ENCODE measurements at regions not wholly inside any gene's neighbourhood (a gene's known extent, or its start where the extent isn't known, plus 50 kb on each side); places are given as distances from the start of the nearest gene placed in this dataset.
"Not testable (repeated sequence)": the region's sequence is repeated elsewhere in the genome, so short reads cannot be mapped to it uniquely, and the experiment has no call there.

DNA sequence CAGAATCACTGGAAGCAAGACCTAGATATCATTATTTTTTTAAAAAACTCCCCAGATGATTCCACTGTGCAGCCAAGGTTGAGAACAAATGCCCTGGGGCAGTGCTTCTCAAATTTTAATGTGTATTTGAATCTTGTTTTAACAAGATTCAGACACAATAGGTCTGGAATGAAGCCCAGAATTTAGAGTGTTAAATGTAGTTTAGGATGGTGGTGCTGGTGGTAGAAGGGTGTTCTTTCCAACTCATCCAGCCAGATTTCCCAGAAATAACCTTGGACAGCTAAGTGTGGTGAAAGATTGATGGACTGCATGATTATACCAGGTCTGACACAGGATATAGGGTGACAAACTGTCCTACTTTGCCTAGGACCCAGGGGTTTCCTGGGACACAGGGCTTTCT lies 120.1 kb upstream of the MED14 start:
- Histone ChIP-seq H3K9me3 (replicated peaks in 1 of 2; ENCODE audit: control insufficient read depth in 1 of 2, insufficient read depth in 1 of 2, low read length in 2 of 2) (peaks cover 2 to 3% of the 10 kb centered on the region in 2 donors), H3K79me2 (ENCODE audit: insufficient read depth, low read length) (no peaks in the 10 kb centered on the region), H3K4me2 (replicated peaks; ENCODE audit: extremely low read depth, low read length, poor library complexity, severe bottlenecking) (no peak overlapping the region), H3K9ac (ENCODE audit: insufficient read depth, low read length, poor library complexity, severe bottlenecking) (no peak overlapping the region), H4K20me1 (ENCODE audit: insufficient read depth, low read length) (no peaks in the 10 kb centered on the region), H3K27ac (ENCODE audit: low read depth in 1 of 2, low read length in 2 of 2) (no peak overlapping the region), H2AFZ (ENCODE audit: insufficient read depth, low read depth, low read length, poor library complexity, severe bottlenecking) (no peak overlapping the region), H3K4me3 (replicated peaks in 1 of 3; ENCODE audit: low read depth in 2 of 3, low read length in 3 of 3) (no peak overlapping the region), H3K27me3 (ENCODE audit: control insufficient read depth in 2 of 2, insufficient read depth in 2 of 2, low read length in 2 of 2) (peaks cover 0 to 6% of the 10 kb centered on the region in 2 donors), H3K4me1 (ENCODE audit: control insufficient read depth in 1 of 2, insufficient read depth in 2 of 2, low read length in 2 of 2) (no peaks in the 10 kb centered on the region), H3K36me3 (replicated peaks in 1 of 2; ENCODE audit: control insufficient read depth in 1 of 2, insufficient read depth in 2 of 2, low read length in 2 of 2) (no peaks in the 10 kb centered on the region)
- Mint-ChIP-seq H3K4me3 (no peak overlapping the region), H3K36me3 (no peaks in the 10 kb centered on the region), H3K27me3 (ENCODE audit: low read depth in 3 of 3) (peaks cover 0 to 8% (median 1%) of the 10 kb centered on the region in 3 donors), H3K9me3 (peaks cover 0 to 15% (median 4%) of the 10 kb centered on the region in 7 donors), H3K27ac (no peak overlapping the region), H3K4me1 (peaks cover 14% of the 10 kb centered on the region)
- DNase-seq: no peak
- intact Hi-C loops (cut with micrococcal nuclease): no loop called here
- TF ChIP-seq, protein P1, sequence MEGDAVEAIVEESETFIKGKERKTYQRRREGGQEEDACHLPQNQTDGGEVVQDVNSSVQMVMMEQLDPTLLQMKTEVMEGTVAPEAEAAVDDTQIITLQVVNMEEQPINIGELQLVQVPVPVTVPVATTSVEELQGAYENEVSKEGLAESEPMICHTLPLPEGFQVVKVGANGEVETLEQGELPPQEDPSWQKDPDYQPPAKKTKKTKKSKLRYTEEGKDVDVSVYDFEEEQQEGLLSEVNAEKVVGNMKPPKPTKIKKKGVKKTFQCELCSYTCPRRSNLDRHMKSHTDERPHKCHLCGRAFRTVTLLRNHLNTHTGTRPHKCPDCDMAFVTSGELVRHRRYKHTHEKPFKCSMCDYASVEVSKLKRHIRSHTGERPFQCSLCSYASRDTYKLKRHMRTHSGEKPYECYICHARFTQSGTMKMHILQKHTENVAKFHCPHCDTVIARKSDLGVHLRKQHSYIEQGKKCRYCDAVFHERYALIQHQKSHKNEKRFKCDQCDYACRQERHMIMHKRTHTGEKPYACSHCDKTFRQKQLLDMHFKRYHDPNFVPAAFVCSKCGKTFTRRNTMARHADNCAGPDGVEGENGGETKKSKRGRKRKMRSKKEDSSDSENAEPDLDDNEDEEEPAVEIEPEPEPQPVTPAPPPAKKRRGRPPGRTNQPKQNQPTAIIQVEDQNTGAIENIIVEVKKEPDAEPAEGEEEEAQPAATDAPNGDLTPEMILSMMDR (IDR thresholded peaks at IDR 0.05): no peak

GRCh38 chrX:40855932-40856515 lies 120.7 kb upstream of the MED14 start:
- no peaks in the 10 kb centered on the region for H3K36me3 ChIP-seq (replicated peaks in 1 of 2; ENCODE audit: control insufficient read depth in 1 of 2, insufficient read depth in 2 of 2, low read length in 2 of 2)
- H2AFZ ChIP-seq (ENCODE audit: insufficient read depth, low read depth, low read length, poor library complexity, severe bottlenecking): no peak overlapping the region
- Mint-ChIP-seq H3K27me3 (ENCODE audit: low read depth in 3 of 3) (peaks cover 0 to 8% (median 1%) of the 10 kb centered on the region in 3 donors), H3K4me1 (peaks cover 14% of the 10 kb centered on the region), H3K9me3 (peaks cover 0 to 12% (median 5%) of the 10 kb centered on the region in 7 donors), H3K4me3 (no peak overlapping the region), H3K36me3 (no peaks in the 10 kb centered on the region), H3K27ac (no peak overlapping the region)
- H3K4me1 ChIP-seq (ENCODE audit: control insufficient read depth in 1 of 2, insufficient read depth in 2 of 2, low read length in 2 of 2): no peaks in the 10 kb centered on the region
- no peaks in the 10 kb centered on the region for H3K9me3 ChIP-seq (replicated peaks in 1 of 2; ENCODE audit: control insufficient read depth in 1 of 2, insufficient read depth in 1 of 2, low read length in 2 of 2)
- H3K27ac ChIP-seq (ENCODE audit: low read depth in 1 of 2, low read length in 2 of 2): no peak overlapping the region
- TF ChIP-seq, protein P1 (IDR thresholded peaks at IDR 0.05): no peak
- no peaks in the 10 kb centered on the region for H3K79me2 ChIP-seq (ENCODE audit: insufficient read depth, low read length)
- intact Hi-C loops (cut with micrococcal nuclease): no loop called here
- H4K20me1 ChIP-seq (ENCODE audit: insufficient read depth, low read length): no peaks in the 10 kb centered on the region
- no peak for DNase-seq
- H3K4me3 ChIP-seq (replicated peaks in 1 of 3; ENCODE audit: low read depth in 2 of 3, low read length in 3 of 3): no peak overlapping the region
- H3K27me3 ChIP-seq (ENCODE audit: control insufficient read depth in 2 of 2, insufficient read depth in 2 of 2, low read length in 2 of 2): peaks cover 0 to 6% of the 10 kb centered on the region in 2 donors
- no peak overlapping the region for H3K9ac ChIP-seq (ENCODE audit: insufficient read depth, low read length, poor library complexity, severe bottlenecking)
- no peak overlapping the region for H3K4me2 ChIP-seq (replicated peaks; ENCODE audit: extremely low read depth, low read length, poor library complexity, severe bottlenecking)

GRCh38 chrX:40861952-40862554 lies 126.7 kb upstream of the MED14 start:
- H3K79me2 ChIP-seq (ENCODE audit: insufficient read depth, low read length); H3K27me3 Mint-ChIP-seq (ENCODE audit: low read depth in 3 of 3); DNase-seq; H4K20me1 ChIP-seq (ENCODE audit: insufficient read depth, low read length); H3K4me3 Mint-ChIP-seq; H3K4me3 ChIP-seq (replicated peaks in 1 of 3; ENCODE audit: low read depth in 2 of 3, low read length in 3 of 3); H3K27ac ChIP-seq (ENCODE audit: low read depth in 1 of 2, low read length in 2 of 2); H3K9me3 ChIP-seq (replicated peaks in 1 of 2; ENCODE audit: control insufficient read depth in 1 of 2, insufficient read depth in 1 of 2, low read length in 2 of 2); H2AFZ ChIP-seq (ENCODE audit: insufficient read depth, low read depth, low read length, poor library complexity, severe bottlenecking); H3K4me2 ChIP-seq (replicated peaks; ENCODE audit: extremely low read depth, low read length, poor library complexity, severe bottlenecking); H3K36me3 Mint-ChIP-seq; intact Hi-C loops (cut with micrococcal nuclease); H3K27ac Mint-ChIP-seq; H3K4me1 ChIP-seq (ENCODE audit: control insufficient read depth in 1 of 2, insufficient read depth in 2 of 2, low read length in 2 of 2); H3K4me1 Mint-ChIP-seq; H3K9ac ChIP-seq (ENCODE audit: insufficient read depth, low read length, poor library complexity, severe bottlenecking); H3K36me3 ChIP-seq (replicated peaks in 1 of 2; ENCODE audit: control insufficient read depth in 1 of 2, insufficient read depth in 2 of 2, low read length in 2 of 2): not testable (repeated sequence)
- H3K27me3 ChIP-seq (ENCODE audit: control insufficient read depth in 2 of 2, insufficient read depth in 2 of 2, low read length in 2 of 2): peaks cover 0 to 13% of the 10 kb centered on the region in 2 donors
- WGBS (ENCODE audit: insufficient coverage): 100% methylated on average over 8 of the region's 47 CpGs
- H3K9me3 Mint-ChIP-seq: peaks cover 4 to 25% (median 17%) of the 10 kb centered on the region in 7 donors
